Uterus (tissue), 2 donors: ENCODE measurements at regions not wholly inside any gene's neighbourhood (a gene's known extent, or its start where the extent isn't known, plus 50 kb on each side); places are given as distances from the start of the nearest gene placed in this dataset.

Experiments used
- CTCF ChIP-seq, 4 experiments: fragments of 200-600 bp in 2 of 4; fragments of 450-650 bp in 2 of 4; sonication (generic) in 2 of 4; IDR thresholded peaks; one replicate each; pipeline ENCODE4 v1.5.1; 2016 to 2019; ENCODE audit warnings: antibody characterized with exemption in 4 of 4, mild to moderate bottlenecking in 2 of 4, moderate library complexity in 1 of 4
- POLR2A ChIP-seq, 2 donors: fragments of 450-650 bp; IDR thresholded peaks; one replicate each; pipeline ENCODE4 v1.6.1; 2016; ENCODE audit warnings: antibody characterized with exemption in 2 of 2, mild to moderate bottlenecking in 1 of 2, moderate library complexity in 1 of 2

GRCh38 chr3:145959457-145960088, 201.4 kb downstream of the PLOD2 start:
- TF ChIP-seq CTCF (IDR thresholded peaks at IDR 0.05) (no peak), POLR2A (IDR thresholded peaks at IDR 0.05) (no peak)
